ENCODE measurements at regions not wholly inside any gene's neighbourhood (a gene's known extent, or its start where the extent isn't known, plus 50 kb on each side); places are given as distances from the start of the nearest gene placed in this dataset.

- no peak for DNase-seq (ENCODE audit: low spot score in 2 of 2)
- TF ChIP-seq, protein P1, sequence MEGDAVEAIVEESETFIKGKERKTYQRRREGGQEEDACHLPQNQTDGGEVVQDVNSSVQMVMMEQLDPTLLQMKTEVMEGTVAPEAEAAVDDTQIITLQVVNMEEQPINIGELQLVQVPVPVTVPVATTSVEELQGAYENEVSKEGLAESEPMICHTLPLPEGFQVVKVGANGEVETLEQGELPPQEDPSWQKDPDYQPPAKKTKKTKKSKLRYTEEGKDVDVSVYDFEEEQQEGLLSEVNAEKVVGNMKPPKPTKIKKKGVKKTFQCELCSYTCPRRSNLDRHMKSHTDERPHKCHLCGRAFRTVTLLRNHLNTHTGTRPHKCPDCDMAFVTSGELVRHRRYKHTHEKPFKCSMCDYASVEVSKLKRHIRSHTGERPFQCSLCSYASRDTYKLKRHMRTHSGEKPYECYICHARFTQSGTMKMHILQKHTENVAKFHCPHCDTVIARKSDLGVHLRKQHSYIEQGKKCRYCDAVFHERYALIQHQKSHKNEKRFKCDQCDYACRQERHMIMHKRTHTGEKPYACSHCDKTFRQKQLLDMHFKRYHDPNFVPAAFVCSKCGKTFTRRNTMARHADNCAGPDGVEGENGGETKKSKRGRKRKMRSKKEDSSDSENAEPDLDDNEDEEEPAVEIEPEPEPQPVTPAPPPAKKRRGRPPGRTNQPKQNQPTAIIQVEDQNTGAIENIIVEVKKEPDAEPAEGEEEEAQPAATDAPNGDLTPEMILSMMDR (IDR thresholded peaks at IDR 0.05): no peak
- TF ChIP-seq EP300 (IDR thresholded peaks at IDR 0.05) (no peak), POLR2A (IDR thresholded peaks at IDR 0.05) (no peak)
- Histone ChIP-seq H3K4me1 (no peaks in the 10 kb centered on the region), H3K27ac (no peak overlapping the region), H3K27me3 (peaks cover 0 to 13% of the 10 kb centered on the region in 2 donors), H3K4me3 (no peak overlapping the region), H3K9me3 (peaks cover 0 to 27% (median 0%) of the 10 kb centered on the region in 4 donors), H3K36me3 (no peaks in the 10 kb centered on the region)
- WGBS, 2 donors: 81% methylated on average over 16 of the region's 16 CpGs
These were observed 148.6 kb upstream of the LINGO1 start for GRCh38 chr15:77781151-77781945.

DNA sequence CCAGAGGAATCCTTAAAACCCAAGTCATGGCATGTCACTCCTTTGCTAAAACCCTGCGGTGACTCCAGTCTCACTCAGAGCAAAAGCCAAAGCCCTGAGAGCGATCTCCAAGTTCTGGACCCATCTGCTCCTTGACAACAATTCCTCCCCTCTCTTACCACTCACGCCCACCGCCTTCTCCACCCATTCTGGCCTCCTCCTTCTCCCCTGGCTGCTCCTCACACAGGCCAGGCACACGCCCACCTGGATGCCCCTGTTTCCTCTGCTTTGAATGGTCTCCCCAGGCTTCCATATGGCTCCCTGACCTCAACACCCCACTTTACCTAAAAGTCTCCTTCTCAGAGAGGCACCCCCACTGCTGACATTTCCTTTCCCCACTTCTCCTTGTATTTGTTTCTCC, 146.1 kb upstream of the LINGO1 start:
- Histone ChIP-seq H3K4me1 (no peaks in the 10 kb centered on the region), H3K27ac (no peak overlapping the region), H3K4me3 (no peak overlapping the region), H3K27me3 (no peaks in the 10 kb centered on the region), H3K9me3 (peaks cover 0 to 27% (median 0%) of the 10 kb centered on the region in 4 donors), H3K36me3 (no peaks in the 10 kb centered on the region)
- DNase-seq (ENCODE audit: low spot score in 2 of 2): no peak
- 82 to 90% methylated on average over 5 of the region's 5 CpGs for WGBS, 2 donors
- TF ChIP-seq, protein P1 (IDR thresholded peaks at IDR 0.05): no peak
- no peak for TF ChIP-seq POLR2A (IDR thresholded peaks at IDR 0.05)
- no peak for TF ChIP-seq EP300 (IDR thresholded peaks at IDR 0.05)

GRCh38 chr15:77775837-77776236, 143.1 kb upstream of the LINGO1 start:
- WGBS, 2 donors: 67 to 75% methylated on average over 10 of the region's 10 CpGs
- H3K27ac ChIP-seq: no peak overlapping the region
- no peaks in the 10 kb centered on the region for H3K27me3 ChIP-seq
- peaks cover 0 to 23% (median 0%) of the 10 kb centered on the region in 4 donors for H3K9me3 ChIP-seq
- H3K4me3 ChIP-seq: no peak overlapping the region
- H3K36me3 ChIP-seq: no peaks in the 10 kb centered on the region
- TF ChIP-seq POLR2A (IDR thresholded peaks at IDR 0.05) (no peak), EP300 (IDR thresholded peaks at IDR 0.05) (no peak)
- TF ChIP-seq, protein P1 (IDR thresholded peaks at IDR 0.05): no peak
- DNase-seq (ENCODE audit: low spot score in 2 of 2): no peak
- no peaks in the 10 kb centered on the region for H3K4me1 ChIP-seq

DNA sequence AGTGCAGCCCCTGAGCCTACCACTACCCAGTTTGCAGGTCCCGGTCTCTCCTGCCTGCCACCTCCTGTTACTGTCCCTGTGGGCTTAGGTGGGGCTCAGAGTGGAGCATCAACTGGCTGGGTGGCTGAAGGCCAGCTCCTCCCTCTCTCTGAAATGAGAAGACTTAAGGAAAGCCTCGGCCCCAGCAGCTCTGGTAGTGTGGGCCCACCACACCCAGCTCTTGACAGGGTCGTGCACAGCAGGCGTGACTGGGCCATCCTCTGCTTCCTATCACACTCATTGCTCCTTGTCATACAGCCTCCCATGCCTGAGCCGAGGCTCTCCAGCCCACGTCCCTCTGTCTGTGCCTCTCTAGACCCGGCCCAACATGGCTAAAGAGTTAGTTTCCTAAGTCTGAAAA, 142.7 kb upstream of the LINGO1 start:
- Histone ChIP-seq H3K27ac (no peak overlapping the region), H3K4me3 (no peak overlapping the region), H3K9me3 (peaks cover 0 to 18% (median 0%) of the 10 kb centered on the region in 4 donors), H3K27me3 (no peaks in the 10 kb centered on the region), H3K4me1 (no peaks in the 10 kb centered on the region), H3K36me3 (no peaks in the 10 kb centered on the region)
- no peak for TF ChIP-seq EP300 (IDR thresholded peaks at IDR 0.05)
- TF ChIP-seq, protein P1 (IDR thresholded peaks at IDR 0.05): no peak
- TF ChIP-seq POLR2A (IDR thresholded peaks at IDR 0.05): no peak
- no peak for DNase-seq (ENCODE audit: low spot score in 2 of 2)
- WGBS, 2 donors: 67 to 68% methylated on average over 7 of the region's 7 CpGs

GRCh38 chr15:77774350-77774749, 141.6 kb upstream of the LINGO1 start:
- TF ChIP-seq, protein P1 (IDR thresholded peaks at IDR 0.05): no peak
- TF ChIP-seq POLR2A (IDR thresholded peaks at IDR 0.05) (no peak), EP300 (IDR thresholded peaks at IDR 0.05) (no peak)
- Histone ChIP-seq H3K27me3 (no peaks in the 10 kb centered on the region), H3K4me1 (no peaks in the 10 kb centered on the region), H3K9me3 (peaks cover 0 to 8% (median 0%) of the 10 kb centered on the region in 4 donors), H3K27ac (no peak overlapping the region), H3K4me3 (no peak overlapping the region), H3K36me3 (no peaks in the 10 kb centered on the region)
- no peak for DNase-seq (ENCODE audit: low spot score in 2 of 2)
- WGBS, 2 donors: 91 to 93% methylated on average over 8 of the region's 8 CpGs

Measured in tibial nerve (tissue), 4 donors.